A673 (cell line): ENCODE measurements at regions not wholly inside any gene's neighbourhood (a gene's known extent, or its start where the extent isn't known, plus 50 kb on each side); places are given as distances from the start of the nearest gene placed in this dataset.

ENCODE experiments used
- BruUV-seq: library from RNA; stranded (reverse); fragments of 400-500 nt; replicated peaks from 2 replicates; lab custom pipeline; 2021; lab: Mats Ljungman, UMichigan
- CTCF ChIA-PET: fragments of 300-600 bp; sonication (Branson Sonifier 250); formaldehyde crosslinking; loops from one replicate; lab custom pipeline; 2022; ENCODE audit warnings: antibody characterized with exemption; lab: Charles Lee
- POLR2A ChIA-PET: fragments of 300-600 bp; sonication (Branson Sonifier 250); formaldehyde crosslinking; loops from one replicate; lab custom pipeline; 2022; ENCODE audit warnings: antibody characterized with exemption; ENCODE audit not compliant: low non-redundant PET; lab: Charles Lee
- DNase-seq: peaks from one replicate; pipeline ENCODE4 v3.0.0-alpha.2; 2015; ENCODE audit warnings: low spot score
- H3K27ac ChIP-seq: fragments of 200-600 bp; sonication (generic); 2 replicates; pipeline ENCODE4 v1.5.1; 2016; ENCODE audit warnings: mixed run types, low read depth, mild to moderate bottlenecking, mixed read lengths, antibody characterized with exemption, low read length; ENCODE audit not compliant: poor library complexity, severe bottlenecking
- H3K27me3 ChIP-seq: fragments of 200-600 bp; sonication (generic); replicated peaks from 2 replicates; pipeline ENCODE4 v1.6.1; 2017; ENCODE audit warnings: mixed run types, low read depth, mild to moderate bottlenecking, mixed read lengths, antibody characterized with exemption, low read length; ENCODE audit not compliant: insufficient read depth, poor library complexity
- H3K36me3 ChIP-seq: fragments of 200-600 bp; sonication (generic); 2 replicates; pipeline ENCODE4 v1.6.1; 2016; ENCODE audit warnings: mixed run types, mild to moderate bottlenecking, mixed read lengths, antibody characterized with exemption, low read length; ENCODE audit not compliant: insufficient read depth, poor library complexity, severe bottlenecking
- H3K4me1 ChIP-seq: fragments of 200-600 bp; sonication (generic); 2 replicates; pipeline ENCODE4 v1.6.1; 2017; ENCODE audit warnings: mixed run types, mild to moderate bottlenecking, mixed read lengths, antibody characterized with exemption, low read length; ENCODE audit not compliant: insufficient read depth, poor library complexity, severe bottlenecking
- H3K4me3 ChIP-seq: fragments of 200-600 bp; sonication (generic); 2 replicates; pipeline ENCODE4 v1.5.1; 2016; ENCODE audit warnings: low read depth, mixed run types, mild to moderate bottlenecking, mixed read lengths, low read length; ENCODE audit not compliant: poor library complexity, severe bottlenecking
- H3K9me3 ChIP-seq: fragments of 200-600 bp; sonication (generic); 2 replicates; pipeline ENCODE4 v1.6.1; 2016; ENCODE audit warnings: mixed run types, low read depth, mild to moderate bottlenecking, mixed read lengths, antibody characterized with exemption, low read length; ENCODE audit not compliant: poor library complexity, severe bottlenecking
- EZH2 ChIP-seq: fragments of 200-600 bp; sonication (generic); IDR thresholded peaks from 2 replicates; pipeline ENCODE4 v1.6.1; 2017; ENCODE audit warnings: borderline replicate concordance, low read depth, mild to moderate bottlenecking, mixed read lengths, antibody characterized with exemption, low read length; ENCODE audit not compliant: poor library complexity, severe bottlenecking
- intact Hi-C: fragments of 100-400 bp; cut with micrococcal nuclease; formaldehyde crosslinking; loops from one replicate; pipeline ENCODE4 v1.10.0; 2022; ENCODE audit not compliant: unreplicated experiment
- TF ChIP-seq, protein P1 (sequence below): fragments of 300-800, 200-600 bp; sonication (generic); conservative IDR thresholded peaks from 2 replicates; pipeline ENCODE4 v1.5.1; 2017; ENCODE audit warnings: low read depth, mild to moderate bottlenecking, antibody characterized with exemption, low read length, moderate library complexity, mixed read lengths

DNA sequence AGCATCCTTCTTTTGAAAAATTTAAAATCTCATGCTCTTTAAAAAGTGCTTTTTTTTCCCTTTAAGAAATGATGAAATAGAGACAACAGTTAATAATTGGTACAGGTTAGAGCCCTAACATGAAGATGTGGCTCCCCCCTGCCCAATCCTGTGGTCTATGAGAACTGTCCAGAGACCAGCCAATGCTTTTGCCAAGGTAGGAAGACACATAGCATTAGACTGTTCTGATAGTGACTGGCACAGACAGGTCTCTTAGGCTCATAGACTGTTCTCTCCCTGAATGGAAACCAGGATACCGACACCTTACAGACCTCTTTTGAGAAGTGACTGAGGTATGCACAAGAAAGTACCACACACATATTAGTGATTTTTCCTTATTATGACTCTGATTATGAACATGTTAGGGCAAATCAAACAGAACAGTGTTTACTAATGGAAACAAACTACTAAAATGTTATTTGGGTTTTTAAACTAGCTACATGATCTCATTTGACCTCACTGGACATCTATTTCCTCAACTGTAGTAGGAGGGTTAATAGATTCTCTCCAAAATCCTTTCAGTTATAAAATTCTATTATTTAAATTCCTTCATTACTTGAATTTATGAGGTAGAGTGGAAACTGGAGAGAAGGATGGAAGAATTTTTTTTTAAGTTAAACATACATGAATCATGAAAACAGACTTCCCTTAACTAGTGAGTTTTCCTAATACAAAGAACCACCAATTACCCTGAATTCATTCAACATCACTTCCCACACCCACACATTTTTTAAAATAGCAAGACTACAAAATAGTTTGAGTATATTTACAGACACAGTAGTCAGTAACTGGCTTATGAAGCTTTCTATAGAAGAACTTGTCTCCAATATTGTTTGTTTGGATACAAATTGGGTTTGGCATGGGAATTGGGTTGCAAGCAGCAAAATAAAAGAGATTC, 120.4 kb downstream of the OGFRL1 start:
- ChIA-PET CTCF (no interaction called here), POLR2A (no interaction called here)
- Histone ChIP-seq H3K9me3 (no peaks in the 10 kb centered on the region), H3K4me3 (no peak overlapping the region), H3K27me3 (no peaks in the 10 kb centered on the region), H3K36me3 (no peaks in the 10 kb centered on the region), H3K27ac (no peak overlapping the region), H3K4me1 (peaks cover 11% of the 10 kb centered on the region)
- BruUV-seq, result no TSS peak
- intact Hi-C loops, result no loop called here
- TF ChIP-seq, protein P1, sequence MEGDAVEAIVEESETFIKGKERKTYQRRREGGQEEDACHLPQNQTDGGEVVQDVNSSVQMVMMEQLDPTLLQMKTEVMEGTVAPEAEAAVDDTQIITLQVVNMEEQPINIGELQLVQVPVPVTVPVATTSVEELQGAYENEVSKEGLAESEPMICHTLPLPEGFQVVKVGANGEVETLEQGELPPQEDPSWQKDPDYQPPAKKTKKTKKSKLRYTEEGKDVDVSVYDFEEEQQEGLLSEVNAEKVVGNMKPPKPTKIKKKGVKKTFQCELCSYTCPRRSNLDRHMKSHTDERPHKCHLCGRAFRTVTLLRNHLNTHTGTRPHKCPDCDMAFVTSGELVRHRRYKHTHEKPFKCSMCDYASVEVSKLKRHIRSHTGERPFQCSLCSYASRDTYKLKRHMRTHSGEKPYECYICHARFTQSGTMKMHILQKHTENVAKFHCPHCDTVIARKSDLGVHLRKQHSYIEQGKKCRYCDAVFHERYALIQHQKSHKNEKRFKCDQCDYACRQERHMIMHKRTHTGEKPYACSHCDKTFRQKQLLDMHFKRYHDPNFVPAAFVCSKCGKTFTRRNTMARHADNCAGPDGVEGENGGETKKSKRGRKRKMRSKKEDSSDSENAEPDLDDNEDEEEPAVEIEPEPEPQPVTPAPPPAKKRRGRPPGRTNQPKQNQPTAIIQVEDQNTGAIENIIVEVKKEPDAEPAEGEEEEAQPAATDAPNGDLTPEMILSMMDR, result no peak
- no peak for TF ChIP-seq EZH2
- DNase-seq, result no peak

DNA sequence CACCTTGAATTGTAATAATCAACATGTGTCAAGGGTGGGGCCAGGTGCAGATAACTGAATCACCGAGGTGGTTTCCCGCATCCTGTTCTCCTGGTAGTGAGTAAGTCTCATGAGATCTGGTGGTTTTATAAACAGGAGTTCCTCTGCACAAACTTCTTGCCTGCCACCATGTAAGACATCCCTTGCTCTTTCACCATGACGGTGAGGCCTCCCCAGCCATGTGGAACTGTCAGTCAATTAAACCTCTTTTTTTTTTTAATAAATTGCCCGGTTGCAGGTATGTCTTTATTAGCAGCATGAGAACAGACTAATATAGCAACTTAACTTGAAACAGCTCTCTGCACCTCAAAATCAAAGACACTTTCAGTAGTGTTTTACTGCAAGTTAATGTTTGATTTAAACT, 121.6 kb downstream of the OGFRL1 start:
- ChIA-PET CTCF (no interaction called here), POLR2A (no interaction called here)
- no peaks in the 10 kb centered on the region for H3K9me3 ChIP-seq
- TF ChIP-seq EZH2, result no peak
- TF ChIP-seq, protein P1, result no peak
- intact Hi-C loops, result no loop called here
- H3K27ac ChIP-seq, result no peak overlapping the region
- no peak overlapping the region for H3K4me3 ChIP-seq
- BruUV-seq, result no TSS peak
- H3K4me1 ChIP-seq, result peaks cover 9% of the 10 kb centered on the region
- no peaks in the 10 kb centered on the region for H3K36me3 ChIP-seq
- no peak for DNase-seq
- H3K27me3 ChIP-seq, result no peaks in the 10 kb centered on the region

DNA sequence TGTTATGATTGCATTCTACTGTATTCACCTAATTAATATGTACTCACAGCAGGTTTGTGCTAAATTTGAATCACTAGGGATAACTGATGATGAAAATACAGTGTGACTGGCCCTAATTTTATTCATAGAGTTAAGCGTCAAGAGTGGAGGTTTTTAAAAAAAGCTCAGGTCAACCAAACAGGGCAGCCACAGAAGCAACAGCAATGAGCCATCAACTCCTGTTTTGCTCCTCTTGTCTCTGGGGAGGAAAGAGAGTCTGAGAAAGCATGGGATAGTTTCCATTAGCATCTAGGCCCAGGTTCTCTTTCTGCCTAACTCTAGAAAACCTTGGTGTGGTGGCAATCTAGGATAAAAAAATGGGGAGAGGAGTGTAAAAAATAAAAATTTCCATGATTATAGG, 122.1 kb downstream of the OGFRL1 start:
- Histone ChIP-seq H3K27me3 (no peaks in the 10 kb centered on the region), H3K27ac (no peak overlapping the region), H3K36me3 (no peaks in the 10 kb centered on the region), H3K4me3 (no peak overlapping the region), H3K4me1 (peaks cover 7% of the 10 kb centered on the region), H3K9me3 (no peaks in the 10 kb centered on the region)
- POLR2A ChIA-PET, result no interaction called here
- no peak for TF ChIP-seq EZH2
- TF ChIP-seq, protein P1, result no peak
- intact Hi-C loops, result no loop called here
- CTCF ChIA-PET, result no interaction called here
- DNase-seq, result no peak
- no TSS peak for BruUV-seq
